ENCODE measurements at regions not wholly inside any gene's neighbourhood (a gene's known extent, or its start where the extent isn't known, plus 50 kb on each side); places are given as distances from the start of the nearest gene placed in this dataset.
A peak's percentile ranks its signal among the peaks of the same experiment; 100 is the strongest.
"Not testable (repeated sequence)": the region's sequence is repeated elsewhere in the genome, so short reads cannot be mapped to it uniquely, and the experiment has no call there.

DNA sequence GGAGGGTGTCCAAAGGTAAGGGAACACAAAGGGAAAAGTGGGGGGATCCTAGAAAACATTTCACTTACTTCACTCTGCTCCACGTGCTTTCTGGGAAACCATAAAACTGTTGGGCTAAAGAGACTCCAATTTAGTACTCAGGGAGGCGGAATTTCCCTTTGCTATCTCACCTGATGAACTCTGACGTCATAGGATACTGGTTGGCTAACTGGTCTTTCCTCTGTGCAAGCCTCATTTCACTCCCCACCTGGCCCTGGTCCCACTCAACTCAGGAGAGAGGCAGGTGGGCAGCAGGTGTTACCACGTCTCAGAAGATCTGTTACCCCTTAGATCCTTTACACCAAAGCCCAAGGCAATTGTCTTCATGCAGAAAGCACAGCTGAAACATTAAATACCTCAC, 51.8 kb upstream of the PMAIP1 start:
- no peak for DNase-seq

DNA sequence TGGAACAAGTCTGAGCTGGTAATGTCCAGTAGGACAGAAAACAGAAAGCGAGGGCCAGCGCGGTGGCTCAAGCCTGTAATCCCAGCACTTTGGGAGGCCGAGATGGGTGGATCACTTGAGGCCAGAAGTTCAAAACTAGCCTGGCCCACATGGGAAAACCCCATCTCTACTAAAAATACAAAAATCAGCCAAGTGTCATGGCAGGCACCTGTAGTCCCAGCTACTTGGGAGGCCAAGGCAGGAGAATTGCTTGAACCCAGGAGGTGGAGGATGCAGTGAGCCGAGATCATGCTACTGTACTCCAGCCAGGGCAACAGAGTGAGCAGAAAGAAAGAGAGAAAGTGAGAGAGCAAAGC, 52.3 kb upstream of the PMAIP1 start:
- DNase-seq = not testable (repeated sequence)

DNA sequence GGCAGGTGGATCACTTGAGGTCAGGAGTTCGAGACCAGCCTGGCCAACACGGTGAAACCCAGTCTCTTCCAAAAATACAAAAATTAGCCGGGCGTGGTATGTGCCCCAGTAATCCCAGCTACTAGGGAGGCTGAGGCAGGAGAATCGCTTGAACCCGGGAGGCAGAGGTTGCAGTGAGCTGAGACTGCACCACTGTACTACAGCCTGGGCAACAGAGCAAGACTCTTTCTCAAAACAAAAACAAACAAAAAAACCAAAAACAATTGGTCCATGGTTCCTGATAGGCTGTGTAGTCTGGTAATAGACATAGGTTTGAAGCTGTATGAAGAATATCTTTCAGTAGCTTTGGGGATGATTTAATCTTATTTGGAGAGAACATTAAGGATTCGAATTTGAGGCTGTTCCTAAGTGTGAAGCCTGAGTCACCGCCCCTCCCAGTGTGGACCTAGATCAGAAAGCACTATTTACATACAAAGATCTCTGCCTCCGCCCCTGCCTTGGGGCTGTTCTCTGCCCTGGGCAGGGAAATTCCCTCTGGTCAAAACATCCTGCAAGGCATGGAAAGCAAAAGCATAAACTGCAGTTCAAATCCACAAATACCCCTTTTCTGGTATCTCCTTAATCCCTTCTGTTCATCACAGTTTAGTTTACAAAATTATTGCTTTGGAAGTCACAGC, 52.8 kb upstream of the PMAIP1 start:
- DNase-seq = peak; percentile 72

DNA sequence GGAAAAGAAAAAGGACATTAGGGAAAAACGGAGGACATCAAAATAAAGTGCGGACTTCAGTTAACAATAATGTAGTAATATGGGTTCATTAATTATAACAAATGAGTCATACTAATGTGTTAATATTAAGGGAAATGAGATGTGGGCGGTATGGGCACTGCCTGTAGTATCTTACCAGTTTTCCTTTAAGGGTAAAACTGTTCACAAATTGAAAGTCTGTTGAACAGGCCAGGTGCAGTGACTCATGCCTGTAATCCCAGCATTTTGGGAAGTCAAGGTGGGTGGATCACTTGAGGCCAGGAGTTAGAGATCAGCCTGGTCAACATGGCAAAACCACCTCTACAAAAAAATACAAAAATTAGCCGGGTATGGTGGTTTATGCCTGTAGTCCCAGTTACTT, 56.8 kb upstream of the PMAIP1 start:
- DNase-seq = no peak

DNA sequence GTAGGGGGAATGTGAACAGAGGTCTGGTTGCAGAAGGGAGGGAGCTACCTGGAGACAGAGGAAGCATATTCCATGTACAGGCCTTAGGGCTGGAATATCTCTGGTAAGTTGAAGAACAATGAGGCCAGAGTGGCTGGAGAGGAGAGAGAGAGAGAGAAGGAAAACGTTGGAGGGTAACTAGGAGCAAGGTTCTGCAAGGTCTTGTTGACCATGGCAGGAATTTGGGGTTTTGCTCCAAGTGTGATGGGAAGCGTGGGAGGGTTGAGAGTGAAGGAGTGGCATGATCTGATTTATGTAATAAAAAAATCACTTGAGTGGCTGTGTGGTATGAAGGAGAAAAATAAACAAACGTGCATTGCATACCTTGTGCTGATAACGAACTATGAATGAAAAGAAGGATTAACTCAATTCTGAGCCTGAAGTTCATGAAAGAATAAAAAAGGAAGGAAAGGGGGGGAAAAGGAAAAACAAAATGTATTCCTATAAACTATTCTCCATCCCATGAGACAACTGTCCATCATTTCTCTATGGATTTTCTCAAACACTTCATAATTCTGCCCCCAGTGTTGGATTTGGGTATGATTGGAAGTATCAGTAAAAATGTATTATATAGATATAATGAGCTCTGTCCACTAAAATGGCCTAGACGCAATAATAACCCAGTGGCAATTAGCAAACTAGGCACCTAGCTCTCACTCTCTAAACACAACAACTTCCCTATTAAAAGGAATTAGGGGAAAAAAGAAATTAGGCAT, 59.7 kb upstream of the PMAIP1 start:
- DNase-seq = peak; percentile 21

DNA sequence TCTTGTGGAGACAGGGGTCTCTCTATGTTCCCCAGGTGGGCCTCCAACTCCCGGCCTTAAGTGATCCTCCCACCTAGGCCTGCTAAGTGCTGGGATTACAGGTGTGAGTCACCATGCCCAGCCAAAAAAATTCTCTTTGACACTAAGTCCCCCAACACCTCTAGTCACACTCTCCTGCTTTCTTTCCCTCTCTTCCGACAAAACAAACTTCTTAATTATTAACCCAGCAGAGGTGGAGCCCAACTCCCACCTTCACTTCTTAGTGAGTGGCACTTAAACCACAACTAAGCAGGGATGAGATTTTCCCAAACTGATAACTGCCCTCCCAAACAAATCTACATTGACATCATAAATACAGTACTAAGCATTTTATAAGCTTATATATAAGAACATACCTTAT, 60.5 kb upstream of the PMAIP1 start:
- DNase-seq = no peak

DNA sequence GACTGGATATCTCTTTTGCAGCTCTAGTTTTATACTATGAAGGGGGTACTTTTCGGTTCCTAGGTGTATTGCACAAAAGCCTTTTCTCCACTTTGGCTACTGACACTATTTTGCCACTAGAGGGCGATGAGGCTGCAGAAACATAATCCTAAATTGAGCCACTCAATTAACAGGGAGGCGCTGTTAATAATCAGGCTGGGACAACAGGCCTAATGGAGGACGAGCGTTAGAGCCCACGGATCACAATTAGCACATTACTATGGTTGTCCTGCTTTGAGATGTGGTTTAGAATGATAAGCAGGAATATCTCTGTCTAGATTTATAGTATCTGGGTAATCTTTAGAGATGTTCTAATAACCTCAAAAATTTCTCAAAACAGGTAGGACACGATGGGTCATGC, 62.2 kb upstream of the PMAIP1 start:
- peak; percentile 86 for DNase-seq

DNA sequence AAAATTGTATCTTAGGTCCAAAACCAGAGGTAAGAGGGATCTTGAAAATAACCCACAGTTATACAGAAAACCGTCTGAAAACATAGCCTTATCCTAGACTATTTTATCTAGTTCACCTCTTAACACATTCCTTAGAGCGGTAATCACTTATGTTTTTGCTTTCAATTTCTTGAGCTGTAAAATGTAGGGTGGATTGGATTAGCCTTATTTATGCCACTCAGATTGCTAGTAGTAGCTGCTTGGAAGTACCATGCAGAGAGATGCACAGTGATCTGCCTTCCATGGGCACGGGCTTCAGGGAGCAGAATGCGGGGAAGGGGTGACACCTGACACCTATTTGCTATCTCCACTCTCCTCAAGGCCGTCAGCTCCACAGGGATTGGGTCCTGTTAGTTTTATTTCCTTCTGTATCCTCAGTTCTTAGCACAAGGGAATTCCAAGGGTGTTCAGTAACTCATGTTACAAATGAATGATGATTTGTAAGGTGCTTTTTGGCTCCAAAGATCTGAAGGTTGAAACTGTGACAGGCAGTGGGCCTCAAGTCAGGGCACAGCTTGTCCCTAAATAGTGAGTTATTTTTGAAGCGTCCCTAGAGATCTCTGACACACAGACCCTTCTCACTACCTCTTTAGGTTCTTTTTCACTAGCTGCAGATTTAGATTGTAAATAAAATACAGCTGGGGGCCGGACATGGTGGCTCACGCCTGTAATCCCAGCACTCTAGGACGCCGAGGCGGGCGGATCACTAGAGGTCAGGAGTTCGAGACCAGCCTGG, 64.0 kb upstream of the PMAIP1 start:
- no peak for DNase-seq

DNA sequence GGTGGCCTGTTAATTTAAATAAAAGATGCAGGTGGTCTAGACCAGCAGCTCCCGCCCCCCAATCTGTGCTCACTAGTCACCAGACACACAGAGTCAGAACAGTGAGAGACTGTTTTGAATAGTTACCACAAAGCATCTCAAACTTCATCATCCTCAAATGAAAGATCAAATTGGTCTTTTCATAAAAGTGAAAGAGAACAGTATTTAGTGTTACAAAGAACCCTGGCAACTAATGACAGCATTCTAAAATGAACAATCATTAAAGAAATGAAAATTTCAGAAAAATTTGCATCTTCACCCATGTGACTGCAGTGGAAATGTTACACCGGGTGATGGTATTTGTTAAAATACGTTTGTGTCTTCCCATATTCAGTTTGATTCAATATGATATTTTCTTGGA, 65.5 kb upstream of the PMAIP1 start:
- no peak for DNase-seq

DNA sequence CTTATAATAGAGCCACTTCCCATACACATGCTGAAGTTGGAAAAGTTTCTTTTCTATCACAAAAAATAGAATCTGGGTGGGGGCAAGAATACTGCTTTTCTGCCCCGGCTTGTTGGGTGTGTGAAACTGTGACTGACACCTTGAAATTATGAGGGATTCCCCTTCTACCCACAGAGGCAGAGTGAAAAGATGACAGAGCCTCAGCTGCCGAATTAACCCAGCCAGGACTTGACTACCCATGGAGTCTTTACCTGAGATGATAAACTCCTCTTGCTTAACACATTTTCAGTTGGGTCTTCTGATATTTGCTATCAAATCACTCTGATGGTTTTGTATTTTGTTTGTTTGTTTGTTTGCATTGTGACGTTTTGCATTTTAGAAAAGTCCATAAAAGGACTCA, 66.0 kb upstream of the PMAIP1 start:
- DNase-seq = no peak

DNA sequence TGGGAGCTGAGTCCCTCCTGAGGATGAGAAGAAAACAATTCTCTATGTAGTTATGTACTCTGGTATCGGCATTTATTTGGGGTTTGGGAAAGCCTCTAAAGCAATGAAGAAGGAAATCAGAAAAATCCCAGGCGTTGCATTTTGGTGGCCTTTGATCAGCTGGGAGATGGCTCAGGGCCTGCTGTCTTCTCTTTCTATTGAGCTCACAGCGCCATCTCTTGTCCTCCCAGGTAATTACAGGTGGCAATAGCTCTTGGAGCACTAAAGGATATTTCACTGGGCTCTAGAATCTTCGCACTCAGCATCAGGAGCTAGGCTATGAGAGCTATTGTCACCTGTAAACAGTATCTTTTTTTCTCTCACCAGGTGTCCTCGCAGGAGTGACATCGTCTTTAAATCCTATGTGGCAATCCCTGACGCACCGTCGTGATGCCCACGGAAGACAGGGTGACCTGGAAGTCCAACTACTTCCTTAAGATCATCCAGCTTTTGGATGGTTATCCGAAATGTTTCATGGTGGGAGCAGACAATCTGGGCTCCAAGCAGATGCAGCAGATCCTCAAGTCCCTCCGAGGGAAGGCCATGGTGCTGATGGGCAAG, 76.1 kb upstream of the PMAIP1 start:
- peak; percentile 85 for DNase-seq

DNA sequence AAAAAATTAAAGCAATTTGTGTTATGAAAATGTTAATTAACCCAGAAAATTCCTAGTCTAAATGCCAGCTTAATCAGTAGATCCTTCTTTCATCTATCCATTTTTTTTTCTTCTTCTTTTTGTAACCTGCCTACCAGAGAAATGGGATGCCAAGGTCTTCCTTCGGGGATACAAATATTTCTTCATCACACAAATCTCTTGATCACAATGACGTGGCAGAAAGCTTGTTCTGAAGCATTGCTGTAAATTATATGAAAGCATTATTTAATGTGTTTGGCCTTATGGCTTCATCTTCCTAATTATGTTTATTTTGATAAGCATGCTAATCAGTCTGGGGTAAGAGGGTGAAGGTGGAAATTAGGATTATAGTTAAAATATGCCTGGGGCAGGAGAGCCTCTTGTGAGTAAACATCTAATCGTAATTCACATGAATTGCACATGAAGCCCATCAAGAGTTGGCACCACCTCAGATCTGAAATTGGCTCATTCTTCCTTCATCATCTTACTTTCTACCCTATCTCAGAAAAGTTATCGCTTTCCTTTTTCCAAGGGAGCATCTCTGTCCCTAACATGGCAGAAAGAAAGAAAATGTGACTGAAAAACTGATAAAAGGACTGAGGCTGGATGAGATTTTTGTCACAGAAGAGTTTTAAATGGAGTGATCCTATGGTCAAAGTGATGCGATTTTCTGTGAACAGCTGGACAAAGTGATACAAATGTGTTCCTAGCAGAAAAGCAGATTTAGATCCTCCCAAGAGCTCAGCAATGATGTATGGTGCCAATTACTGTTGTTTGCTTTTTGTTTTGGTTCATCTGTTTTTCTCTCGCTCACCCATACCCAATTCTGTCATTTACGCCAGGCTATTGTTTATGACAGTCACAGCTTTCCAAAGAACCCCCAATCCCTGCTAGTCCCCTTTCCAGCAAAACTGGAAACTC, 76.9 kb upstream of the PMAIP1 start:
- no peak for DNase-seq

DNA sequence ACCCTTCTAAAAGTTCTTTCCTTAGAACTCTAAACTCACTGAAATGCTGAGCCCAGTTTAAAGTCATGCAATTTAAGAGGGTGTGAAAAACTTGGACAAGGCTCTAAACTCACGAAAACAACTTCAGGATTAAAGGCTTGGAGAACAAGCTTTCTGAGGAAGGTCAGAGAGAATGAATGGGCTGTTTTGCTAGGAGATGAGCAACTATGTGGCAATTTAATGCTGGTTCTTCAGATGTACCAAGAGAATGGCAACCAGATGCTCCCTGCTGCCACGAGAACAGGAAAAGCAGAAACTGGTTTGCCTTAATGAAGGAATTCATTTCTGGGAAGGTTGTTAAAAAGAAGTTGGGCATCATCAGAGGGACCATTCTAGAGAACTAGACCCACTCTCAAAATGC, 77.8 kb upstream of the PMAIP1 start:
- DNase-seq = no peak

DNA sequence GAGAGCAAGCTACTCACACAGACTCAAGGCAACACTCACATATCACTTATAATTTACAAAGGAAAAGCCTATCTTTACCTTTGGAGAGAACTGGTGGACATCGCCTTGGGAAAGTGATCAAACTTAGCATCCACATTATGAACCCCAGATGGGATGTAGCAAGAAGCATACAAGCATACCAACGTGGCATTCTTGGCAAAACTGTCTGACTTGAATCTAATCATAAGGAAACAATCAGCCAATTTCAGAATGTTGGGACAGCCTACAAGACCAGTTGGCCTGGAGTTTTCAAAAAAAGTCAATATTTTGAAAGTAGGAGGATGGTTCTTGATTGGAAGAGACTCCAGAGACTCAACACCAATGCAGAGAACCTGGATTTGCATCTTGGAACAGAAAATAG, 79.1 kb upstream of the PMAIP1 start:
- DNase-seq = no peak

DNA sequence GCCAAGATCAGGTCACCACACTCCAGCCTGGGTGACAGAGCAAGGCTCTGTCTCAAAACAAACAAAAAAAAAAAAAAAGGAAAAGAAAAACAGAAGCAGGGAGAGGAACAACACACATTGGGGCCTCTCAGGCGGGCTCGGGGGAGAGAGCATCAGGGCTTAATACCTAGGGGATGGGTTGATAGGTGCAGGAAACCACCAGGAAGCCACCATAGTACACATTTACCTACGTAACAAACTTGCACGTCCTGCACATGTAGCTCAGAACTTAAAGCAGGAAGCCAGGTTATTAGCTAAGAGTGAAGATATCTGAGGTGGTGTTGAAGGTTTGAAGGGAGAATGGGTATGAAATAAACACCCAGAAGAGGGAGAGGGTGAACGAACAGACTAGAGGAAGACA, 81.0 kb upstream of the PMAIP1 start:
- no peak for DNase-seq

DNA sequence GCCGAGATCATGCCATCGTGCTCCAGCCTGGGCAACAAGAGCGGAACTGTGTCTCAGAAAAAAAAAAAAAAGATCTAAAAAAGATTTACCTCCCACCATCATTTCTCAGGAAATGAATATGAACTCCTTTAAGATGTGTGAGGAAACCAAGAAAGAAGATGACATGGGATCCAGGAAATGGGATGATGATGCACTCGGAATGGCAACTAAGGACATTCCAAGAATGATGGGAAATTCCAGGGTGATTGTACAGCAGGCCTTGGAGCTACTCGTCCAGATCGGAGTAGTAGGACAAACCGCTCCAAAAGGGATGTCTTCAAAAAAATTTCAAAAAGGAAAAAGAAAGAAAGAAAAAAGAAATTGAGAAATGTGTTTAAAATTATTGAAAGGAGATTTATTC, 84.9 kb upstream of the PMAIP1 start:
- no peak for DNase-seq

DNA sequence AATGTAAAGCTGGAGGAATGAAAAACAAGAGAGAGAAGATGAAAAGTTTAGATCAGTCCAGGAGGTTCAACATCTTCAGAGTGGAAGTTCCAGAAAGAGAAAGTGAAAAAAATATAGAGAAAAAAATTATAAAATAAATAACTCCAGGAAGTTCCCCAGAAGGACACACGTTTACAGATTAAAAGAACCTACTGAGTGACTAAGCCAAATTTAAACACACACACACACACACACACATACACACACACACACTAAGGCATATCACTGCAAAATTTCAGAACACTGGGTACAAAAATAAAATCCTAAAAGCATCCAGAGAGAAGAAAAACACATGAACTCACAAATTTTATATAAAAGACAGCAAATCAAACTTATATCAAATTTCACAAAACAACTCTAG, 85.9 kb upstream of the PMAIP1 start:
- DNase-seq = no peak

DNA sequence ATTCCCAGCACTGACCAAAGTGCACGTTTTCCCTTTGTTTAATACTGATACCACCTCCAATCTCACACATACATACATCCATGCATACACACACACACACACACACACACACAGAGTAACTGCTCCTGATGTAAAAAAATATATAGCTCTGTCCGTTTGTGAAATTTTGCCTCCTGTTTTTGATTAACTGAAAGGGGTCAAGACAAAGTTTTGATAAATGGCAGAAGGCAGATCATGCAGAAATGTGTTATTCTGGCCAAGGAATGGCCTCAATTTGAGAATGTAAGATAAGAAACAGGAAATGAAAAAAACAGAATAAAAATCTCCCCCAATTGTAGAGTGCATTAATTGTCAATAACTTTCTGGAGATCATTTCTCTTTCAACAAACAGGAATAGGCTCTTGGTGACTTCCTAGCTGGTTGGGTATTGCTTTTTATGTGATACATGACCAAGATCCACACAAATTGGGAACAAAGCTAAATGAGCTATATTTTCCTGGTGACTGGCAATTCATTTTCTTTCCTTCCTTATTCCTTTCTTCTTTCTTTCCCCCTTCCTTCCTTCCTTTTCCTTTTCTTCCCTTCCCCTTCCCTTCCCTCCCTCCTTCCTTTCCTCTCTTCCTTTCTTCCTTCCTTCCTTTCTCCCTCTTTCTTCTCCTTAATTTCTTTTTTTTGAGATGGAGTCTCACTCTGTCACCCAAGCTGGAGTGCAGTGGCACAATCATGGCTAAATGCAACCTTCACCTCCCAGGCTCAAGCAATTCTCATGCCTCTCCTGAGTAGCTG, 88.9 kb upstream of the PMAIP1 start:
- DNase-seq = no peak

DNA sequence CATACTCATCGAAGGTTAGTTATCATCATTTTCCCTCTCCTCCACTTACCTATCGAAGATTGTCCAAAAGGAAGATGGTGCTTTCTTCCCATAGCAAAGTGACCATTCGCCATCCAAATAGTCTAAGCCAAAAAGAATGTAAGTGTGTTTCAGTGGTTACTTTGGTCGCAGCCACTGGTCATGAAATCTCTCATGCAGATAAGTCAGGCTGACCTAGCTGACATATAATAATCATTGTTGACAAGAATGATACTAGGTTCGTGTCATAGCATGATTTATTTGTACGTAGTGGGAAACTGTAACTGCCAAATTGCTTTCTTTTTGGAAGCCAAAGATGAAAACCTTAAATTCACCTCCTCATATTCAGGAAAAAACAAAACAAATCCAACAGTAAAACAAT, 89.6 kb upstream of the PMAIP1 start:
- DNase-seq = no peak

DNA sequence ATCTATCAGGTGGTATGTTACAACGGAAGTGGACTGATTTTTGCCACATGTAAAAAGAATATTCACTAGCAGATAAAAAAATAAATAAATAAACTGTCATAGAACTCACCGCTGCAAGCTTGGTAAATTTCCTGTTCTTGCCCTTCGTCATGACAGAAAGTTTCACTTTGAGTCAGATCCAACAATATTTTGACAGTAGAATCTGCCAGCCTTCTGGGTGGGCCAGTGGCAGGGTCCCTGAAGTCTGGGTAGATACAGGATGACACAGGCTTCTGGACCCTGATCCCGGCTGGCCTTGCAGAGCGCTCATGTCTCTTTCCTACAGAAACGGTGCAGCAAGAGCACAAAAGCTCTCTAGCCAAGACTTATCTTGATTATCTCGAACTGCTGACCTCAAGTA, 97.8 kb upstream of the PMAIP1 start:
- DNase-seq = no peak

DNA sequence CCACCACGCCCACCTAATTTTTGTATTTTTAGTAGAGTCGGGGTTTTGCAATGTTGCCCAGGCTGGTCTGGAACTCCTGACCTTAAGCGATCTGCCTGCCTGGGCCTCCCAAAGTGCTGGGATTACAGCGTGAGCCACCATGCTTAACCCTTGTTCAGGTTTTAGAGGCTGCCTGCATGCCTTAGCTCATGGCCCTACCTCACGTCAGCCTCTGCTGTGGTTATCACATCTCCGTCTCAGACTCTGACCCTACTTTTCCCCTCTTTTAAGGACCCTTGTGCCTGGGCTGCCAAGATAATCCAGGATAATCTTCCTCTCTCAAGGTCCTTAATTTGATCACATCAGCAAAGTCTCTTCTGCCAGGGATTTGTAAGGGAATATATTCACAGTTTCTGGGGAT, 98.2 kb upstream of the PMAIP1 start:
- DNase-seq = no peak

DNA sequence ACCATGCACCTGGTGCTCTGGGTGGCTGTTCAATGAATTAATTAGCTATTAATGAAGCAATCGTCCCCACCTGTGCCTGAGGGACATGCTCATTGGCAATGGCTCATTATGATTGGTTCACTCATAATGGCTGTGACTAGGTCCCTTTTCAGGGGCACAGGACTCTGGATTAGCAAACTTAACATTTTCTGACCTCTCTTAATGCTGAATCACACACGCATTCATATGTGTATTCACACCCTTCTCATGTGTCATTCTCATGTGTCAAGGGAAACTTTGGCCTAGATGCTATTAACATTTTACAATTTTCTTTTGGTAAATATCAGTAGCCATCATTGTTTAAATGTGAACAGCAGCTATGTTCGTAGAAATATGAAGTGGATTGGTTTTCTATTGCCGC, 98.9 kb upstream of the PMAIP1 start:
- DNase-seq = no peak

All from dermis blood vessel endothelial cell (primary cell).